Keratinocyte (primary cell): ENCODE measurements at regions not wholly inside any gene's neighbourhood (a gene's known extent, or its start where the extent isn't known, plus 50 kb on each side); places are given as distances from the start of the nearest gene placed in this dataset.

Source experiments
- DNase-seq: peaks from one replicate; pipeline ENCODE4 v3.0.0-alpha.2; 2011; ENCODE audit warnings: low read depth, missing footprints, low spot score
- FAIRE-seq: peaks from 2 replicates; lab custom pipeline; 2011; peaks lifted over from hg19 to GRCh38; lab: Jason Lieb, UNC
- H2AFZ ChIP-seq: 2 replicates; pipeline ENCODE4 v1.6.0; 2012; ENCODE audit warnings: low read length, control low read depth, inconsistent platforms; ENCODE audit not compliant: control insufficient read depth
- H3K27ac ChIP-seq: 2 replicates; pipeline ENCODE4 v1.5.1; 2011; ENCODE audit warnings: low read length; ENCODE audit not compliant: control insufficient read depth, insufficient read depth
- H3K27me3 ChIP-seq: 3 replicates; pipeline ENCODE4 v1.6.0; 2011; ENCODE audit warnings: low read length; ENCODE audit not compliant: control insufficient read depth, insufficient read depth; ENCODE audit errors: extremely low read depth
- H3K36me3 ChIP-seq, 2 experiments: 2 replicates in 1 of 2; 3 replicates in 1 of 2; pipeline ENCODE4 v1.5.1; 2011; ENCODE audit warnings: low read length in 2 of 2, mild to moderate bottlenecking in 1 of 2; ENCODE audit not compliant: control insufficient read depth in 2 of 2, insufficient read depth in 2 of 2; ENCODE audit errors: extremely low read depth in 1 of 2
- H3K4me1 ChIP-seq: 3 replicates; pipeline ENCODE4 v1.5.1; 2011; ENCODE audit warnings: low read length; ENCODE audit not compliant: control insufficient read depth, insufficient read depth; ENCODE audit errors: extremely low read depth
- H3K4me2 ChIP-seq: 3 replicates; pipeline ENCODE4 v1.6.0; 2011; ENCODE audit warnings: low read depth, low read length; ENCODE audit not compliant: control insufficient read depth, insufficient read depth; ENCODE audit errors: extremely low read depth
- H3K4me3 ChIP-seq, 3 experiments: fragments of 200-600 bp in 1 of 3; sonication (generic) in 1 of 3; 2 replicates in 2 of 3; 3 replicates in 1 of 3; pipeline ENCODE4 v1.5.1; 2011 to 2016; ENCODE audit warnings: low read length in 3 of 3, mild to moderate bottlenecking in 3 of 3, control low read depth in 2 of 3, inconsistent platforms in 1 of 3, low read depth in 1 of 3, mixed read lengths in 1 of 3, mixed run types in 1 of 3, moderate library complexity in 1 of 3; ENCODE audit not compliant: control insufficient read depth in 2 of 3, insufficient read depth in 2 of 3; ENCODE audit errors: extremely low read depth in 1 of 3
- H3K79me2 ChIP-seq: 2 replicates; pipeline ENCODE4 v1.6.0; 2012; ENCODE audit warnings: low read length; ENCODE audit not compliant: control insufficient read depth, insufficient read depth
- H3K9ac ChIP-seq: 3 replicates; pipeline ENCODE4 v1.6.0; 2011; ENCODE audit warnings: low read length; ENCODE audit not compliant: control insufficient read depth, insufficient read depth; ENCODE audit errors: extremely low read depth
- H3K9me1 ChIP-seq: 3 replicates; pipeline ENCODE4 v1.6.0; 2011; ENCODE audit warnings: low read length; ENCODE audit not compliant: control insufficient read depth, insufficient read depth; ENCODE audit errors: extremely low read depth
- H3K9me3 ChIP-seq: 2 replicates; pipeline ENCODE4 v1.5.1; 2012; ENCODE audit warnings: low read depth, low read length; ENCODE audit not compliant: control insufficient read depth
- H4K20me1 ChIP-seq: 3 replicates; pipeline ENCODE4 v1.6.0; 2011; ENCODE audit warnings: low read length; ENCODE audit not compliant: control insufficient read depth, insufficient read depth; ENCODE audit errors: extremely low read depth
- EZH2 ChIP-seq: IDR thresholded peaks from one replicate; pipeline ENCODE4 v1.6.1; 2012; ENCODE audit warnings: inconsistent platforms, mild to moderate bottlenecking, low read length, moderate library complexity
- dilution Hi-C: fragments of 300-500 bp; cut with MboI; formaldehyde crosslinking; loops from one replicate; pipeline ENCODE4 v1.7.0; 2020; ENCODE audit warnings: low sequenced_read_pairs; ENCODE audit not compliant: extremely low pct_ligation_motif_present
- TF ChIP-seq, protein P1 (sequence below), 3 experiments: IDR thresholded peaks in 1 of 3; conservative IDR thresholded peaks in 1 of 3; optimal IDR thresholded peaks in 1 of 3; 2 replicates in 2 of 3; 3 replicates in 1 of 3; pipeline versions ENCODE3 to v1.5.1; 2011; ENCODE audit warnings: low read length in 3 of 3, mild to moderate bottlenecking in 3 of 3, moderate library complexity in 2 of 3, control low read depth in 1 of 3, inconsistent platforms in 1 of 3; ENCODE audit not compliant: insufficient read depth in 2 of 3; ENCODE audit errors: extremely low read depth in 1 of 3

DNA sequence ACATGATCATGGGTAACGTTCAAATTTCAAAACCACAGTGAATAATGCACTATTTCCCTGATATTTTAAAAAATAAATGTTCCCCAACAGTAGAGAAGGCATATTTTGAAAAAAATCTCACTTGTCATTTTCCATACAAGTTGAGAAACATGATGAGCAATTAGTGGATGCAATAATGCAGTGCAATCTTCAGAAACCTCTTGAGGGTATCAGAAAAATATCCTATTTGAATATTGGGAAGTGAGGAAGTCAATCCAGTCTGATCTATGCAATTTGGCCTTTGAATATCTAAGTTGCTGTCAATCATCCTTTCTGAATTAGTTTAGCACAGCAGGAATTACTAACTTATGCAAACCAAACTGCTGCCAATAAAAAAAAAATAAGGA is 776.8 kb downstream of the PCDH18 start:
- H3K27me3 ChIP-seq = no peaks in the 10 kb centered on the region
- H2AFZ ChIP-seq = no peak overlapping the region
- no peak for TF ChIP-seq EZH2
- TF ChIP-seq, protein P1, sequence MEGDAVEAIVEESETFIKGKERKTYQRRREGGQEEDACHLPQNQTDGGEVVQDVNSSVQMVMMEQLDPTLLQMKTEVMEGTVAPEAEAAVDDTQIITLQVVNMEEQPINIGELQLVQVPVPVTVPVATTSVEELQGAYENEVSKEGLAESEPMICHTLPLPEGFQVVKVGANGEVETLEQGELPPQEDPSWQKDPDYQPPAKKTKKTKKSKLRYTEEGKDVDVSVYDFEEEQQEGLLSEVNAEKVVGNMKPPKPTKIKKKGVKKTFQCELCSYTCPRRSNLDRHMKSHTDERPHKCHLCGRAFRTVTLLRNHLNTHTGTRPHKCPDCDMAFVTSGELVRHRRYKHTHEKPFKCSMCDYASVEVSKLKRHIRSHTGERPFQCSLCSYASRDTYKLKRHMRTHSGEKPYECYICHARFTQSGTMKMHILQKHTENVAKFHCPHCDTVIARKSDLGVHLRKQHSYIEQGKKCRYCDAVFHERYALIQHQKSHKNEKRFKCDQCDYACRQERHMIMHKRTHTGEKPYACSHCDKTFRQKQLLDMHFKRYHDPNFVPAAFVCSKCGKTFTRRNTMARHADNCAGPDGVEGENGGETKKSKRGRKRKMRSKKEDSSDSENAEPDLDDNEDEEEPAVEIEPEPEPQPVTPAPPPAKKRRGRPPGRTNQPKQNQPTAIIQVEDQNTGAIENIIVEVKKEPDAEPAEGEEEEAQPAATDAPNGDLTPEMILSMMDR (optimal IDR thresholded peaks at IDR 0.05 in 1 of 3, IDR thresholded peaks at IDR 0.05 in 1 of 3, conservative IDR thresholded peaks at IDR 0.05 in 1 of 3; ENCODE audit: extremely low read depth in 1 of 3, insufficient read depth in 2 of 3, low read length in 3 of 3) = no peak
- DNase-seq = no peak
- H3K4me3 ChIP-seq = no peak overlapping the region
- H3K79me2 ChIP-seq = no peaks in the 10 kb centered on the region
- no peaks in the 10 kb centered on the region for H3K9me3 ChIP-seq
- H3K9me1 ChIP-seq = no peaks in the 10 kb centered on the region
- no peaks in the 10 kb centered on the region for H3K4me1 ChIP-seq
- no peak overlapping the region for H3K9ac ChIP-seq
- FAIRE-seq = no peak
- no peaks in the 10 kb centered on the region for H3K36me3 ChIP-seq
- H4K20me1 ChIP-seq = no peaks in the 10 kb centered on the region
- H3K27ac ChIP-seq = no peak overlapping the region
- dilution Hi-C loops = no loop called here
- no peak overlapping the region for H3K4me2 ChIP-seq

DNA sequence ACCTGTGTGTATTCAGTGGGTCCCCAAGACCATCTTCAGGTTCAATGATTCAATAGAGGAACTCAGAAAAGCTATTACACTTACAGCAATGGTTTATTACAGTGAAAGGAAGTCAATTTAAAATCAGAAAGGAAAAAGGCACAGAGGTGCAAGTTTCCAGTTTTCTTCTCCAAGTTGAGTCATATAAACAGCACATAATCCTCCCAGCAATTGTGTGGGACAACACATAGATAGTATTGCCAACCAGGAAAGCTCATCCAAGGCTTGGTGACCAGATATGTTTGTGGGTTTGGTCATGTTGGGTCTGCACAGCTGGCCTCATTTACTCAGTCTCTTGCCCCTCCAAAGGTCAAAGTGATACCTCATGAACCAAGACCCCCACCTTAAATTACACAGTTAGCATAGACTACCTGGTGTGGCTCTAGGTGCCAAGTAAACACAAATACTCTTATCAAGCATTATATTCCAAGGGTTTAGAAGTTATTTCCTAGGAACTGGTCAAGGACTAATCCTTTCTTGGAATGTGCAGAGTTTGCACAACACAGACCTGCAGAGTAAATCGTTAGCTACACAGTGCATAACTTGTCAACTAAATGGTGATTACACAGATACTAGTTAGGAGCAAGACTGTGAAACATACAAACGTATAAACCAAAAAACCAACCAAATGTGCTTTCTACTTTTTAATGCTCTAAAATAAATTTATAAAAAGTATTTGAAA is 777.3 kb downstream of the PCDH18 start:
- H3K4me3 ChIP-seq = no peak overlapping the region
- dilution Hi-C loops = no loop called here
- H3K27me3 ChIP-seq = no peaks in the 10 kb centered on the region
- no peak overlapping the region for H3K27ac ChIP-seq
- no peak for DNase-seq
- TF ChIP-seq, protein P1 (optimal IDR thresholded peaks at IDR 0.05 in 1 of 3, IDR thresholded peaks at IDR 0.05 in 1 of 3, conservative IDR thresholded peaks at IDR 0.05 in 1 of 3; ENCODE audit: extremely low read depth in 1 of 3, insufficient read depth in 2 of 3, low read length in 3 of 3) = no peak
- no peak for TF ChIP-seq EZH2
- no peaks in the 10 kb centered on the region for H3K36me3 ChIP-seq
- no peak overlapping the region for H2AFZ ChIP-seq
- no peaks in the 10 kb centered on the region for H4K20me1 ChIP-seq
- H3K4me1 ChIP-seq = no peaks in the 10 kb centered on the region
- no peaks in the 10 kb centered on the region for H3K9me1 ChIP-seq
- H3K4me2 ChIP-seq = no peak overlapping the region
- no peak for FAIRE-seq
- H3K9me3 ChIP-seq = no peaks in the 10 kb centered on the region
- H3K9ac ChIP-seq = no peak overlapping the region
- H3K79me2 ChIP-seq = no peaks in the 10 kb centered on the region
